ENCODE measurements at regions not wholly inside any gene's neighbourhood (a gene's known extent, or its start where the extent isn't known, plus 50 kb on each side); places are given as distances from the start of the nearest gene placed in this dataset.

DNA sequence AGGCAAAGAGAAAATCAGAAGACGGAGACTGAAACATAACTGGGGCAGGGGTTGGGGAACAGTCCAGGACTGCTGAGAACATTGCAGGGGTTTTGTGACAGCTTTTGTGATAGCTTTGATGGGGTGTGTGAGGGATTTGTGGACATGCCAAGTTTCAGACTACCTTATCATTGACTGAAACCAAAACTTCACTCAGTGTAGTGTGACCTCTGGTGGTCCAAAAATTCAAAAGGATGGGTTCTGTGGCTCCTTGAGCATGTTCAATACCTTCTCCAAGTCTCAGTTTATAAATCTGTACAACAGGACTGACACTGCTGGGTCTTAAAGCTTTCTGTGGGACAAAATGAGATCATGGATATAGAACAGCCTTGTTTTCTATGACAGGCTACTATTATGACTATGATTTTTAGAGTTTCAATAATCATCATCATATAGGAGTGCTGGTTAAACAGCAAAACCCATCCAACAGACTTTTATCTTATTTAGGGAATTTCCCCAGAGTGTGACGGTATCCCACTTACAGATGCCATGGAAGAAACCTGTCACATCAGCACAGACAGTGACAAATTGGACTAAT lies 259.2 kb upstream of the SLC14A2 start:
- TF ChIP-seq CTCF (IDR thresholded peaks at IDR 0.05) (no peak), POLR2A (IDR thresholded peaks at IDR 0.05) (no peak)
